Right atrium auricular region (tissue), 2 donors: ENCODE measurements at regions not wholly inside any gene's neighbourhood (a gene's known extent, or its start where the extent isn't known, plus 50 kb on each side); places are given as distances from the start of the nearest gene placed in this dataset.
"Not testable (repeated sequence)": the region's sequence is repeated elsewhere in the genome, so short reads cannot be mapped to it uniquely, and the experiment has no call there.

Experiments
- DNase-seq: peaks from one replicate; pipeline ENCODE4 v3.0.0-alpha.2; 2019; ENCODE audit warnings: low spot score
- H3K27ac ChIP-seq, 2 donors: fragments of 200-600 bp; sonication (generic); 1 replicate in 1 of 2; 2 replicates in 1 of 2; pipeline ENCODE4 v1.5.1; 2016 to 2019
- H3K27me3 ChIP-seq, 2 donors: fragments of 200-600 bp; sonication (generic); one replicate each; pipeline versions ENCODE4 v1.5.1 to v1.6.0; 2017 to 2019
- H3K36me3 ChIP-seq: fragments of 200-600 bp; sonication (generic); one replicate; pipeline ENCODE4 v1.5.1; 2016
- H3K4me1 ChIP-seq, 2 donors: fragments of 200-600 bp; sonication (generic); one replicate each; pipeline versions ENCODE4 v1.5.1 to v1.6.0; 2017 to 2019
- H3K4me3 ChIP-seq, 2 donors: fragments of 200-600 bp; sonication (generic); 1 replicate in 1 of 2; 2 replicates in 1 of 2; pipeline ENCODE4 v1.5.1; 2017 to 2019; ENCODE audit warnings: mild to moderate bottlenecking in 1 of 2, moderate library complexity in 1 of 2
- H3K9me3 ChIP-seq, 2 donors: fragments of 200-600 bp; sonication (generic); one replicate each; pipeline ENCODE4 v1.5.1; 2019
- CTCF ChIP-seq, 2 donors: fragments of 200-600 bp; sonication (generic); IDR thresholded peaks; one replicate each; pipeline ENCODE4 v1.5.1; 2019; ENCODE audit warnings: antibody characterized with exemption in 2 of 2

GRCh38 chr7:65124600-65124999, 118.1 kb upstream of the ERV3-1 start:
- not testable (repeated sequence) for H3K4me3 ChIP-seq, H3K9me3 ChIP-seq, H3K4me1 ChIP-seq, H3K36me3 ChIP-seq, H3K27me3 ChIP-seq, DNase-seq, H3K27ac ChIP-seq

GRCh38 chr7:65105650-65106203, 99.2 kb upstream of the ERV3-1 start:
- H3K4me1 ChIP-seq, H3K4me3 ChIP-seq: not testable (repeated sequence)

GRCh38 chr7:65100499-65100898, 94.0 kb upstream of the ERV3-1 start:
- not testable (repeated sequence) for H3K27me3 ChIP-seq, DNase-seq

More at GRCh38 chr7:65105650-65106203, 99.2 kb upstream of the ERV3-1 start:
- not testable (repeated sequence) for DNase-seq, H3K36me3 ChIP-seq, H3K27me3 ChIP-seq, H3K27ac ChIP-seq, H3K9me3 ChIP-seq

GRCh38 chr7:65081669-65082055, 75.2 kb upstream of the ERV3-1 start:
- Histone ChIP-seq H3K27ac (peak overlapping the region; percentile 83 to 88), H3K4me3 (peak overlapping the region; percentile 80 to 83)
- H3K36me3 ChIP-seq, DNase-seq, H3K27me3 ChIP-seq, H3K9me3 ChIP-seq, H3K4me1 ChIP-seq: not testable (repeated sequence)

More at GRCh38 chr7:65100499-65100898, 94.0 kb upstream of the ERV3-1 start:
- not testable (repeated sequence) for H3K9me3 ChIP-seq, H3K4me3 ChIP-seq, H3K27ac ChIP-seq, H3K36me3 ChIP-seq, H3K4me1 ChIP-seq

- TF ChIP-seq CTCF (IDR thresholded peaks at IDR 0.05), result peak in 1 of 2 donors; percentile 1
- peak overlapping the region; percentile 80 to 83 for H3K4me3 ChIP-seq
- H3K9me3 ChIP-seq, H3K36me3 ChIP-seq, H3K4me1 ChIP-seq, H3K27me3 ChIP-seq: not testable (repeated sequence)
- DNase-seq, result peak; percentile 97
- peak overlapping the region; percentile 83 to 88 for H3K27ac ChIP-seq
These were observed 74.5 kb upstream of the ERV3-1 start for GRCh38 chr7:65080799-65081668.

GRCh38 chr7:65074959-65075358, 68.5 kb upstream of the ERV3-1 start:
- not testable (repeated sequence) for H3K27me3 ChIP-seq, H3K4me3 ChIP-seq, DNase-seq, H3K4me1 ChIP-seq, H3K27ac ChIP-seq, H3K9me3 ChIP-seq, H3K36me3 ChIP-seq

- H3K4me1 ChIP-seq, H3K27ac ChIP-seq, H3K4me3 ChIP-seq, DNase-seq, H3K9me3 ChIP-seq, H3K36me3 ChIP-seq, H3K27me3 ChIP-seq: not testable (repeated sequence)
These were observed 66.7 kb upstream of the ERV3-1 start for GRCh38 chr7:65073160-65073559.

- H3K27ac ChIP-seq, H3K27me3 ChIP-seq, DNase-seq, H3K9me3 ChIP-seq, H3K4me1 ChIP-seq, H3K4me3 ChIP-seq, H3K36me3 ChIP-seq: not testable (repeated sequence)
These were observed 65.5 kb upstream of the ERV3-1 start for GRCh38 chr7:65071854-65072431.

GRCh38 chr7:65069476-65069875, 63.0 kb upstream of the ERV3-1 start:
- H3K36me3 ChIP-seq, H3K4me3 ChIP-seq, H3K27me3 ChIP-seq, DNase-seq, H3K27ac ChIP-seq, H3K9me3 ChIP-seq, H3K4me1 ChIP-seq: not testable (repeated sequence)

GRCh38 chr7:65062566-65062965, 56.1 kb upstream of the ERV3-1 start:
- not testable (repeated sequence) for H3K4me3 ChIP-seq, DNase-seq, H3K27ac ChIP-seq, H3K27me3 ChIP-seq, H3K9me3 ChIP-seq, H3K4me1 ChIP-seq, H3K36me3 ChIP-seq

- H3K27me3 ChIP-seq, H3K27ac ChIP-seq, H3K4me3 ChIP-seq, H3K4me1 ChIP-seq, H3K9me3 ChIP-seq, DNase-seq: not testable (repeated sequence)
- peaks cover 14% of the 10 kb centered on the region for H3K36me3 ChIP-seq
These were observed 52.8 kb upstream of the ERV3-1 start for GRCh38 chr7:65059247-65059646.
